Sigmoid colon (tissue), 6 donors: ENCODE measurements at regions not wholly inside any gene's neighbourhood (a gene's known extent, or its start where the extent isn't known, plus 50 kb on each side); places are given as distances from the start of the nearest gene placed in this dataset.

Experiments used
- DNase-seq: peaks from one replicate; pipeline ENCODE4 v3.0.0-alpha.2; 2019
- H3K27ac ChIP-seq, 4 donors: fragments of 200-600 bp; sonication (generic); one replicate each; pipeline ENCODE4 v1.5.1; 2016 to 2019; ENCODE audit warnings: mild to moderate bottlenecking in 1 of 4
- H3K27me3 ChIP-seq, 3 donors: fragments of 200-600 bp; sonication (generic); one replicate each; pipeline ENCODE4 v1.5.1; 2019; ENCODE audit warnings: mild to moderate bottlenecking in 1 of 3
- H3K36me3 ChIP-seq, 4 donors: fragments of 200-600 bp; sonication (generic); one replicate each; pipeline ENCODE4 v1.5.1; 2016 to 2019
- H3K4me1 ChIP-seq, 4 donors: fragments of 200-600 bp; sonication (generic); one replicate each; pipeline ENCODE4 v1.5.1; 2017 to 2019
- H3K4me3 ChIP-seq, 4 donors: fragments of 200-600 bp; sonication (generic); one replicate each; pipeline ENCODE4 v1.5.1; 2017 to 2019; ENCODE audit warnings: mild to moderate bottlenecking in 2 of 4, moderate library complexity in 1 of 4
- H3K9me3 ChIP-seq, 4 donors: fragments of 200-600 bp in 3 of 4; sonication (generic) in 3 of 4; one replicate each; pipeline versions ENCODE4 v1.5.1 to v1.6.1; 2013 to 2019
- EP300 ChIP-seq, 4 donors: sonication (generic); formaldehyde crosslinking; IDR thresholded peaks; one replicate each; pipeline ENCODE4 v1.6.1; 2017; ENCODE audit warnings: antibody characterized with exemption in 4 of 4
- POLR2A ChIP-seq, 2 donors: fragments of 450-650 bp; IDR thresholded peaks; one replicate each; pipeline ENCODE4 v1.6.1; 2016; ENCODE audit warnings: antibody characterized with exemption in 2 of 2, mild to moderate bottlenecking in 2 of 2, moderate library complexity in 2 of 2
- POLR2AphosphoS5 ChIP-seq, 4 donors: sonication (generic); formaldehyde crosslinking; IDR thresholded peaks; one replicate each; pipeline ENCODE4 v1.6.1; 2017; ENCODE audit warnings: antibody characterized with exemption in 4 of 4
- WGBS, 2 donors: extraction: QIAGEN DNeasy Blood & Tissue Kit; methylation state at CpG; one replicate each; pipeline ENCODE4 v1.1.7; 2013; 5-methylcytosine and 5-hydroxymethylcytosine counted together
- intact Hi-C: fragments of 100-400 bp; cut with DNase I; formaldehyde crosslinking; loops from one replicate; pipeline ENCODE4 v1.15.1; 2023
- TF ChIP-seq, protein P1 (sequence below), 4 experiments: fragments of 450-650 bp in 3 of 4; fragments of 200-600 bp in 1 of 4; IDR thresholded peaks; one replicate each; pipeline ENCODE4 v1.5.1; 2016 to 2019; ENCODE audit warnings: antibody characterized with exemption in 4 of 4, mild to moderate bottlenecking in 3 of 4, moderate library complexity in 2 of 4
- donor health status: healthy with polysubstance abuse.
- donor health status: healthy.

DNA sequence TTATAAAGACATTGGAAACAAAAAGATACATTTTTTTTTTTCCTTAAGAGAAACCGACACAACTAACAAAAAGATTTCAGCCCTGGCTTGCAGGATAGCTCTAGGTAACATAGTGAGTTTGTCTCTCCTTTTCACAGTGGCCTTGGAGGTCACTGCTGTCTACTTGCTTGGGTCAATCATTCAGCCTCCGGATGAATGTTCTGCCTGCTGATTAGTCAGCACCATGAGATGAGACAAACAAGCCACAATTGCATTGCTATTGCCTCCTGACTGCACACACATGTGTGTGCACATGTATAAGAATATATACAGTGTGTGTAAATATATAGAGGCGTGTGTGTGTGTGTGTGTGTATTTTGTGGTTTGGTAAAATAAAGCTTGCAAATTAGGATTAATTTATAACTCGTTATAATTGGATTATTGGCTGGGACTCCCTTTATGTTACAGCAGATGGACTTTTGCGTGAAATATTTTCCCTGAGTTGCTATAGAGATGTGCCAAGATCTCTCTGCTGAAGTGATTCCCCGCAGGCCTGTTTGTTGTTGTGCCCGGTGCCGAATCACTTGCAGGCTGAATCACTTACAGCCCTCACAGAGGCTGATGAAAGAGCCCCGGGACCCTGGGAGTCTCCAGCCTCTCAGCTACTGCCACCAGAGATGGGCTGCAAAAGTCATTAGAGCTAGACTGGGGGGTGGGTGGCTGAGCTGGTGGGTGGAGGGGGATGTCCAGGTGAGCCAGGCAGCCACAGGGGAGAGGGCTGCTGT is 161.2 kb downstream of the FGF18 start:
- Histone ChIP-seq H3K36me3 (no peaks in the 10 kb centered on the region), H3K9me3 (no peaks in the 10 kb centered on the region), H3K27me3 (no peaks in the 10 kb centered on the region), H3K27ac (peak overlapping the region in 2 of 4 donors; percentile 64 to 70), H3K4me1 (peaks cover 0 to 28% (median 27%) of the 10 kb centered on the region in 4 donors), H3K4me3 (no peak overlapping the region)
- WGBS, 2 donors = 60 to 76% methylated on average over 9 of the region's 9 CpGs
- DNase-seq = no peak
- intact Hi-C loops = no loop called here
- no peak for TF ChIP-seq POLR2AphosphoS5 (IDR thresholded peaks at IDR 0.05)
- TF ChIP-seq EP300 (IDR thresholded peaks at IDR 0.05) = no peak
- TF ChIP-seq, protein P1, sequence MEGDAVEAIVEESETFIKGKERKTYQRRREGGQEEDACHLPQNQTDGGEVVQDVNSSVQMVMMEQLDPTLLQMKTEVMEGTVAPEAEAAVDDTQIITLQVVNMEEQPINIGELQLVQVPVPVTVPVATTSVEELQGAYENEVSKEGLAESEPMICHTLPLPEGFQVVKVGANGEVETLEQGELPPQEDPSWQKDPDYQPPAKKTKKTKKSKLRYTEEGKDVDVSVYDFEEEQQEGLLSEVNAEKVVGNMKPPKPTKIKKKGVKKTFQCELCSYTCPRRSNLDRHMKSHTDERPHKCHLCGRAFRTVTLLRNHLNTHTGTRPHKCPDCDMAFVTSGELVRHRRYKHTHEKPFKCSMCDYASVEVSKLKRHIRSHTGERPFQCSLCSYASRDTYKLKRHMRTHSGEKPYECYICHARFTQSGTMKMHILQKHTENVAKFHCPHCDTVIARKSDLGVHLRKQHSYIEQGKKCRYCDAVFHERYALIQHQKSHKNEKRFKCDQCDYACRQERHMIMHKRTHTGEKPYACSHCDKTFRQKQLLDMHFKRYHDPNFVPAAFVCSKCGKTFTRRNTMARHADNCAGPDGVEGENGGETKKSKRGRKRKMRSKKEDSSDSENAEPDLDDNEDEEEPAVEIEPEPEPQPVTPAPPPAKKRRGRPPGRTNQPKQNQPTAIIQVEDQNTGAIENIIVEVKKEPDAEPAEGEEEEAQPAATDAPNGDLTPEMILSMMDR (IDR thresholded peaks at IDR 0.05) = no peak
- no peak for TF ChIP-seq POLR2A (IDR thresholded peaks at IDR 0.05)

DNA sequence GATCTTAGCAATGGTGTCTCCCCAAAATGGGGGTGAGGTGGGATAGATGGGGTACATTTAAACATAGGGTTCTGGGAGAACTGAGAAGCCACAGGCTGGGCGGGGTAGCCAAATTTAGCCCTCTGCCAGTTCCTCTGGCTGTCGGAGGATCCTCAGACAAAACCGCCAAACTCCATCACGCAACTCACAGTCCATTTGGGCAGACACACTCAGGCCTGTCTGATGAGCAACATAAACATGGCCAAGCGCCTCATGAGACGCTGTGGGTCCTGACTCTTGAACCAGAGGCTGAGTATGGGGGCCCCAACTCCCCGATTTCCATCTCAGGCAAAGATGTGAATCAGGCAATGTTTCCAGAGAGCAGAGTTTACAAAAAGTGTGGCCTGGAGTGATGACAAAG is 162.3 kb downstream of the FGF18 start:
- Histone ChIP-seq H3K4me1 (peaks cover 0 to 28% (median 27%) of the 10 kb centered on the region in 4 donors), H3K9me3 (no peaks in the 10 kb centered on the region), H3K4me3 (no peak overlapping the region), H3K27ac (no peak overlapping the region), H3K27me3 (no peaks in the 10 kb centered on the region), H3K36me3 (no peaks in the 10 kb centered on the region)
- TF ChIP-seq POLR2AphosphoS5 (IDR thresholded peaks at IDR 0.05) (no peak), EP300 (IDR thresholded peaks at IDR 0.05) (no peak), POLR2A (IDR thresholded peaks at IDR 0.05) (no peak)
- TF ChIP-seq, protein P1 (IDR thresholded peaks at IDR 0.05) = no peak
- no peak for DNase-seq
- WGBS, 2 donors = 87 to 90% methylated on average over 7 of the region's 7 CpGs
- intact Hi-C loops = no loop called here

DNA sequence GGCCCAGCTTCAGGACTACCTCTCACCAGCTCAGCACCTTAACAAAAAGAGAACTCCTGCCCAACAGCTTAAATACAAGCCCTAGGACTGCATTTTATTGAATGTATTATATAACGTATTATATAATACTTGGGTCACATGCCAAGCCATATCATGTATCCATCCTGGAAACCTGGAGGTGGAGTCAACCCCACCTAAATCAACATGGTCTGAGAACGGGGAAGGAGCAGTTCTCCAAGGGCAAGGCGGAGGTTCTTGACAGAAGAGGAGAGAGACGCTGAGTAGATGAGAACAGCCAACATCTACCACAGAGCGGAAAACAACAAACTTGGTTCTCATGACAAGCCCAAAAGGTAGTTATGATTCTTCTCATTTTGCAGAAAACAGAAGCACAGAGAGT is 163.4 kb downstream of the FGF18 start:
- Histone ChIP-seq H3K27me3 (no peaks in the 10 kb centered on the region), H3K9me3 (no peaks in the 10 kb centered on the region), H3K4me3 (no peak overlapping the region), H3K36me3 (no peaks in the 10 kb centered on the region), H3K27ac (no peak overlapping the region), H3K4me1 (peaks cover 0 to 28% (median 27%) of the 10 kb centered on the region in 4 donors)
- DNase-seq = no peak
- WGBS, 2 donors = 41 to 74% methylated on average over 5 of the region's 5 CpGs
- TF ChIP-seq POLR2A (IDR thresholded peaks at IDR 0.05) (no peak), EP300 (IDR thresholded peaks at IDR 0.05) (no peak), POLR2AphosphoS5 (IDR thresholded peaks at IDR 0.05) (no peak)
- TF ChIP-seq, protein P1 (IDR thresholded peaks at IDR 0.05) = no peak
- intact Hi-C loops = no loop called here

DNA sequence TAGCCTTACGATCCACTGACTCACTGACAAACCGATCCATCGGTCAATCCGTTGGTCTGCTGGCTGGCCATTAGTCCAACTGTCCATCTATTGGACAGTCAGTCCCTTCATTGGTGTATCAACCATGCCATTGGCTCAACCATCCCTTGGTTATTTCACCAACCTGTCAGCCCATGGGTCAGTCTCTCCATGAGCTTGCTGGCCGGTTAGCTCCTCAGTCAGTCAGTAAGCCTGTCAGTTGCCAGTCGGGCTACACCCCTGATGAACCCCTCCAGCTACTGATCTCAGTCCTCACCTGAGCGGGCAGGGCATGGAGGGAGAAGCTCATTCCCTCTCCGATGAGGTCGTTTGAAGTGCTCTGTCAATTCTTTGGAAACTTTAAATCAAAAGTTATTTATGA is 166.5 kb downstream of the FGF18 start:
- WGBS, 2 donors = 86 to 91% methylated on average over 9 of the region's 9 CpGs
- Histone ChIP-seq H3K9me3 (no peaks in the 10 kb centered on the region), H3K4me3 (no peak overlapping the region), H3K27ac (no peak overlapping the region), H3K4me1 (peaks cover 0 to 3% (median 3%) of the 10 kb centered on the region in 4 donors), H3K27me3 (no peaks in the 10 kb centered on the region), H3K36me3 (no peaks in the 10 kb centered on the region)
- TF ChIP-seq POLR2AphosphoS5 (IDR thresholded peaks at IDR 0.05) = no peak
- TF ChIP-seq, protein P1 (IDR thresholded peaks at IDR 0.05) = no peak
- DNase-seq = no peak
- intact Hi-C loops = no loop called here

DNA sequence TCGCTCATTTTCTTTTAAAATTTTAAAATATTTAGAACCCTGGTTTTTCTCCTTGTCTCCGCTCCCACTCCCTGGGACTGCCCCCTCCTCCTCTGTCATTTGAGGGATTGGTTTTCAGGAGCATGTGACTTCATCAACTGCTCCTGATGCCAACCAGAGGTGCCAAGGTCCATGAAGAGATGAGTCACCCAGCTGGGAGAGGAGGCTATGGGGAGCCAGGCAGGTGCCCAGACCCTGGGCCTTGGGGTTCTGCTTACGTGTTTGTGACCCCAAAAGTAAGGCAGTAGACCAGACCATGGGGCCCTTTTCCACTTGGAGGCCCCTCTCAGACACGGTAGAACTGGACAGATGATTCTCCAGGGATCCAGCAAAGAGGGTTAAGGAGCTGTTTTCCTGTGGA is 167.0 kb downstream of the FGF18 start:
- Histone ChIP-seq H3K9me3 (no peaks in the 10 kb centered on the region), H3K4me1 (no peaks in the 10 kb centered on the region), H3K27me3 (no peaks in the 10 kb centered on the region), H3K36me3 (no peaks in the 10 kb centered on the region), H3K4me3 (no peak overlapping the region), H3K27ac (no peak overlapping the region)
- no peak for DNase-seq
- intact Hi-C loops = no loop called here
- WGBS, 2 donors = 52 to 85% methylated on average over 4 of the region's 4 CpGs
- TF ChIP-seq POLR2AphosphoS5 (IDR thresholded peaks at IDR 0.05) (no peak), POLR2A (IDR thresholded peaks at IDR 0.05) (no peak), EP300 (IDR thresholded peaks at IDR 0.05) (no peak)
- TF ChIP-seq, protein P1 (IDR thresholded peaks at IDR 0.05) = no peak
